Left colon (tissue), 2 donors: ENCODE measurements at regions not wholly inside any gene's neighbourhood (a gene's known extent, or its start where the extent isn't known, plus 50 kb on each side); places are given as distances from the start of the nearest gene placed in this dataset.
"Not testable (repeated sequence)": the region's sequence is repeated elsewhere in the genome, so short reads cannot be mapped to it uniquely, and the experiment has no call there.

Experiments used
- ATAC-seq: fragments of 200-7000 bp; cut with Tn5 transposase; one replicate; pipeline ENCODE4 v1.9.1; 2020; ENCODE audit warnings: mild to moderate bottlenecking, moderate library complexity
- DNase-seq, 2 donors: peaks; one replicate each; pipeline ENCODE4 v3.0.0-alpha.2; 2020
- intact Hi-C, 2 donors: fragments of 100-400 bp; cut with DNase I in 1 of 2; cut with micrococcal nuclease in 1 of 2; formaldehyde crosslinking; loops; one replicate each; pipeline versions ENCODE4 v1.11.2 to v1.14.0; 2022; cut with DNase I, micrococcal nuclease
- donor health status: DM: no; HTN: no; CAD: no.
- donor health status: DM: yes; HTN: yes; CAD: no.

- intact Hi-C loops, DNase-seq: not testable (repeated sequence)
- peak; percentile 51 for ATAC-seq
Observed at GRCh38 chr15:20025040-20025439, 516.6 kb downstream of the GOLGA6L6 start.

- ATAC-seq, intact Hi-C loops, DNase-seq: not testable (repeated sequence)
Observed at GRCh38 chr15:20022349-20022748, 519.3 kb downstream of the GOLGA6L6 start.

- ATAC-seq = peak; percentile 64
- DNase-seq, intact Hi-C loops: not testable (repeated sequence)
Observed at GRCh38 chr15:20021351-20021750, 520.2 kb downstream of the GOLGA6L6 start.

- ATAC-seq, intact Hi-C loops, DNase-seq: not testable (repeated sequence)
Observed at GRCh38 chr15:20020588-20020987, 521.0 kb downstream of the GOLGA6L6 start.

GRCh38 chr15:20019758-20020157, 521.8 kb downstream of the GOLGA6L6 start:
- intact Hi-C loops, ATAC-seq, DNase-seq: not testable (repeated sequence)

GRCh38 chr15:20017581-20017980, 524.0 kb downstream of the GOLGA6L6 start:
- ATAC-seq, DNase-seq, intact Hi-C loops: not testable (repeated sequence)

GRCh38 chr15:20016941-20017340, 524.7 kb downstream of the GOLGA6L6 start:
- intact Hi-C loops = not testable (repeated sequence)

GRCh38 chr15:20012837-20013236, 528.8 kb downstream of the GOLGA6L6 start:
- DNase-seq, ATAC-seq, intact Hi-C loops: not testable (repeated sequence)

More at GRCh38 chr15:20016941-20017340, 524.7 kb downstream of the GOLGA6L6 start:
- DNase-seq, ATAC-seq: not testable (repeated sequence)

- DNase-seq, ATAC-seq, intact Hi-C loops: not testable (repeated sequence)
Observed at GRCh38 chr15:20010759-20011158, 530.8 kb downstream of the GOLGA6L6 start.

- ATAC-seq, DNase-seq, intact Hi-C loops: not testable (repeated sequence)
Observed at GRCh38 chr15:20009619-20010018, 532.0 kb downstream of the GOLGA6L6 start.

- intact Hi-C loops, DNase-seq, ATAC-seq: not testable (repeated sequence)
Observed at GRCh38 chr15:20007338-20007737, 534.3 kb downstream of the GOLGA6L6 start.

- intact Hi-C loops, DNase-seq, ATAC-seq: not testable (repeated sequence)
Observed at GRCh38 chr15:20003471-20003870, 538.1 kb downstream of the GOLGA6L6 start.

- intact Hi-C loops, DNase-seq, ATAC-seq: not testable (repeated sequence)
Observed at GRCh38 chr15:20002560-20002959, 539.0 kb downstream of the GOLGA6L6 start.

- ATAC-seq, intact Hi-C loops, DNase-seq: not testable (repeated sequence)
Observed at GRCh38 chr15:19996574-19997194, 544.9 kb downstream of the GOLGA6L6 start.

GRCh38 chr15:19995296-19995695, 546.3 kb downstream of the GOLGA6L6 start:
- DNase-seq, ATAC-seq, intact Hi-C loops: not testable (repeated sequence)

GRCh38 chr15:19992428-19992827, 549.2 kb downstream of the GOLGA6L6 start:
- DNase-seq = no peak
- no peak for ATAC-seq
- intact Hi-C loops = no loop called here

GRCh38 chr15:19988094-19988660, 553.4 kb downstream of the GOLGA6L6 start:
- intact Hi-C loops = no loop called here
- DNase-seq (no peak), ATAC-seq (no peak)

- ATAC-seq (no peak), DNase-seq (no peak)
- intact Hi-C loops = no loop called here
Observed at GRCh38 chr15:19987389-19988048, 554.1 kb downstream of the GOLGA6L6 start.

- DNase-seq = no peak
- ATAC-seq = no peak
- intact Hi-C loops = no loop called here
Observed at GRCh38 chr15:19984101-19984500, 557.5 kb downstream of the GOLGA6L6 start.

- intact Hi-C loops = no loop called here
- no peak for DNase-seq
Observed at GRCh38 chr15:19974998-19975397, 566.6 kb downstream of the GOLGA6L6 start.

More at GRCh38 chr15:19974998-19975397, 566.6 kb downstream of the GOLGA6L6 start:
- ATAC-seq = no peak
